Ascending aorta (tissue), 2 donors: ENCODE measurements at regions not wholly inside any gene's neighbourhood (a gene's known extent, or its start where the extent isn't known, plus 50 kb on each side); places are given as distances from the start of the nearest gene placed in this dataset.

ENCODE experiments used
- DNase-seq, 2 donors: peaks; one replicate each; pipeline ENCODE4 v3.0.0-alpha.2; 2019; ENCODE audit warnings: low spot score in 2 of 2
- H3K27ac ChIP-seq, 2 donors: fragments of 200-600 bp; sonication (generic); one replicate each; pipeline ENCODE4 v1.5.1; 2016 to 2017; ENCODE audit warnings: mild to moderate bottlenecking in 1 of 2
- H3K27me3 ChIP-seq: fragments of 200-600 bp; sonication (generic); one replicate; pipeline ENCODE4 v1.5.1; 2017
- H3K36me3 ChIP-seq, 2 donors: fragments of 200-600 bp; sonication (generic); one replicate each; pipeline ENCODE4 v1.5.1; 2016
- H3K4me1 ChIP-seq, 2 donors: fragments of 200-600 bp; sonication (generic); one replicate each; pipeline ENCODE4 v1.5.1; 2016 to 2017; ENCODE audit warnings: mild to moderate bottlenecking in 1 of 2
- H3K4me3 ChIP-seq, 2 donors: fragments of 200-600 bp; sonication (generic); one replicate each; pipeline ENCODE4 v1.5.1; 2016 to 2017; ENCODE audit warnings: mild to moderate bottlenecking in 1 of 2
- H3K9me3 ChIP-seq, 2 donors: fragments of 200-600 bp; sonication (generic); one replicate each; pipeline ENCODE4 v1.5.1; 2016
- CTCF ChIP-seq, 3 experiments: fragments of 200-600 bp in 2 of 3; fragments of 450-650 bp in 1 of 3; sonication (generic) in 2 of 3; IDR thresholded peaks; one replicate each; pipeline ENCODE4 v1.5.1; 2016 to 2019; ENCODE audit warnings: antibody characterized with exemption in 3 of 3, mild to moderate bottlenecking in 1 of 3, moderate library complexity in 1 of 3
- intact Hi-C: fragments of 100-400 bp; cut with DNase I; formaldehyde crosslinking; loops from one replicate; pipeline ENCODE4 v1.15.1; 2023

- intact Hi-C loops = no loop called here
- no peak for DNase-seq
- H3K27ac ChIP-seq = no peak overlapping the region
- H3K27me3 ChIP-seq = no peaks in the 10 kb centered on the region
- no peaks in the 10 kb centered on the region for H3K4me1 ChIP-seq
- no peak for TF ChIP-seq CTCF (IDR thresholded peaks at IDR 0.05)
- H3K4me3 ChIP-seq = no peak overlapping the region
- H3K36me3 ChIP-seq = no peaks in the 10 kb centered on the region
- no peaks in the 10 kb centered on the region for H3K9me3 ChIP-seq
These were observed 153.3 kb upstream of the LNX1 start for GRCh38 chr4:53744446-53745160.

GRCh38 chr4:53734584-53735353, 143.5 kb upstream of the LNX1 start:
- H3K4me1 ChIP-seq = peaks cover 0 to 5% of the 10 kb centered on the region in 2 donors
- no peak overlapping the region for H3K4me3 ChIP-seq
- no peaks in the 10 kb centered on the region for H3K27me3 ChIP-seq
- TF ChIP-seq CTCF (IDR thresholded peaks at IDR 0.05) = no peak
- DNase-seq = no peak
- H3K36me3 ChIP-seq = no peaks in the 10 kb centered on the region
- intact Hi-C loops = no loop called here
- no peak overlapping the region for H3K27ac ChIP-seq
- H3K9me3 ChIP-seq = no peaks in the 10 kb centered on the region

- H3K36me3 ChIP-seq = no peaks in the 10 kb centered on the region
- no peak overlapping the region for H3K27ac ChIP-seq
- no peak overlapping the region for H3K4me3 ChIP-seq
- TF ChIP-seq CTCF (IDR thresholded peaks at IDR 0.05) = no peak
- no peaks in the 10 kb centered on the region for H3K27me3 ChIP-seq
- no peaks in the 10 kb centered on the region for H3K9me3 ChIP-seq
- intact Hi-C loops = no loop called here
- no peak for DNase-seq
- peaks cover 0 to 5% of the 10 kb centered on the region in 2 donors for H3K4me1 ChIP-seq
These were observed 142.9 kb upstream of the LNX1 start for GRCh38 chr4:53734182-53734581.

GRCh38 chr4:53732661-53733060, 141.4 kb upstream of the LNX1 start:
- H3K4me1 ChIP-seq = peaks cover 0 to 5% of the 10 kb centered on the region in 2 donors
- intact Hi-C loops = loop anchor here (2.0 kb wide), 1 partner anchor 58 kb away; no protein-coding TSS in a partner anchor
- no peaks in the 10 kb centered on the region for H3K27me3 ChIP-seq
- no peak for DNase-seq
- TF ChIP-seq CTCF (IDR thresholded peaks at IDR 0.05) = no peak
- H3K36me3 ChIP-seq = no peaks in the 10 kb centered on the region
- no peak overlapping the region for H3K27ac ChIP-seq
- H3K4me3 ChIP-seq = no peak overlapping the region
- H3K9me3 ChIP-seq = no peaks in the 10 kb centered on the region

GRCh38 chr4:53730031-53730805, 138.9 kb upstream of the LNX1 start:
- H3K4me1 ChIP-seq = peaks cover 0 to 5% of the 10 kb centered on the region in 2 donors
- DNase-seq = no peak
- H3K4me3 ChIP-seq = no peak overlapping the region
- no peak overlapping the region for H3K27ac ChIP-seq
- no peaks in the 10 kb centered on the region for H3K9me3 ChIP-seq
- intact Hi-C loops = no loop called here
- no peak for TF ChIP-seq CTCF (IDR thresholded peaks at IDR 0.05)
- no peaks in the 10 kb centered on the region for H3K36me3 ChIP-seq
- no peaks in the 10 kb centered on the region for H3K27me3 ChIP-seq
